ENCODE measurements at regions not wholly inside any gene's neighbourhood (a gene's known extent, or its start where the extent isn't known, plus 50 kb on each side); places are given as distances from the start of the nearest gene placed in this dataset.

- TF ChIP-seq, protein P1, sequence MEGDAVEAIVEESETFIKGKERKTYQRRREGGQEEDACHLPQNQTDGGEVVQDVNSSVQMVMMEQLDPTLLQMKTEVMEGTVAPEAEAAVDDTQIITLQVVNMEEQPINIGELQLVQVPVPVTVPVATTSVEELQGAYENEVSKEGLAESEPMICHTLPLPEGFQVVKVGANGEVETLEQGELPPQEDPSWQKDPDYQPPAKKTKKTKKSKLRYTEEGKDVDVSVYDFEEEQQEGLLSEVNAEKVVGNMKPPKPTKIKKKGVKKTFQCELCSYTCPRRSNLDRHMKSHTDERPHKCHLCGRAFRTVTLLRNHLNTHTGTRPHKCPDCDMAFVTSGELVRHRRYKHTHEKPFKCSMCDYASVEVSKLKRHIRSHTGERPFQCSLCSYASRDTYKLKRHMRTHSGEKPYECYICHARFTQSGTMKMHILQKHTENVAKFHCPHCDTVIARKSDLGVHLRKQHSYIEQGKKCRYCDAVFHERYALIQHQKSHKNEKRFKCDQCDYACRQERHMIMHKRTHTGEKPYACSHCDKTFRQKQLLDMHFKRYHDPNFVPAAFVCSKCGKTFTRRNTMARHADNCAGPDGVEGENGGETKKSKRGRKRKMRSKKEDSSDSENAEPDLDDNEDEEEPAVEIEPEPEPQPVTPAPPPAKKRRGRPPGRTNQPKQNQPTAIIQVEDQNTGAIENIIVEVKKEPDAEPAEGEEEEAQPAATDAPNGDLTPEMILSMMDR (IDR thresholded peaks at IDR 0.05; ENCODE audit: low read depth, low read length) = no peak
- DNase-seq (ENCODE audit: extremely low read depth, low read depth) = no peak
These were observed 1500.0 kb downstream of the BRD1 start for GRCh38 chr22:48327721-48328120.

DNA sequence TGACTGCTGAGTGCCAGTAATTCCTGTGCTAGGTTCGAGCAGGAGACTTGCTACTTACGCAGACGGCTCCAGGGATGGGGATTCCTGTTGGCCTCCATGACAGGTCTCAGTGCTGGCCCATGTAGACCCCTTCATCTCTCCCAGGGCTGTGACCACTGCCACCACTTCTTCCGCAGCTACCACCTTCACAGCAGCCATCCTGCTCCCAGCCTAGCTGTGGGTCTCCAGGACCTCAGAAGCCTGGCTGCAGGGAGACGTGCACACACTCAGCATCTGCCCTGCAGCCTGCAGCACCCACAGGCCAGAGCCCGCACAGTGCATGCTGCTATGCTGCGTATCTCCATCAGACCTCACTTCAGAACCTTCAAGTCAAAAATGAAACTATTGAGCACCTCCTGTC is 1503.9 kb downstream of the BRD1 start:
- TF ChIP-seq, protein P1 (IDR thresholded peaks at IDR 0.05; ENCODE audit: low read depth, low read length) = no peak
- no peak for DNase-seq (ENCODE audit: extremely low read depth, low read depth)

DNA sequence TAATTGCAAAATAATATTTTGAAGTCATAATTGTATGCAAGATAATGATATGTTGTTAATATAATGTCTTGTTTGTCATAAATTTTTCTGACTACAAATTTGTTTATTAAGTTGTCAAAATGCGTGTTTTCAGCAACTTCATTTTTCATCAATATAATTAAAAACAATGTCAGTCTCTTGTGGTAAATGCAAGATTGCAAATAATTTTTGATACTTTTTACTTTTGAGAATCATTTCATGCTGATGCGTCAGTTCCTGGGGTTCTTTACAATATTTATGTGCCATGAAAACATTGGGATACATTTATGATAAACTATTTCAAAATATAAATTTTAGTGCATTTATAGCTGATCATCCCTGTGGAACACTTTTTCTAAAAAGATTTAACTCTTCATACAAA is 1504.8 kb downstream of the BRD1 start:
- DNase-seq (ENCODE audit: extremely low read depth, low read depth) = no peak
- TF ChIP-seq, protein P1 (IDR thresholded peaks at IDR 0.05; ENCODE audit: low read depth, low read length) = no peak

GRCh38 chr22:48321986-48322545 is 1505.6 kb downstream of the BRD1 start:
- DNase-seq (ENCODE audit: extremely low read depth, low read depth) = no peak
- TF ChIP-seq, protein P1 (IDR thresholded peaks at IDR 0.05; ENCODE audit: low read depth, low read length) = no peak

DNA sequence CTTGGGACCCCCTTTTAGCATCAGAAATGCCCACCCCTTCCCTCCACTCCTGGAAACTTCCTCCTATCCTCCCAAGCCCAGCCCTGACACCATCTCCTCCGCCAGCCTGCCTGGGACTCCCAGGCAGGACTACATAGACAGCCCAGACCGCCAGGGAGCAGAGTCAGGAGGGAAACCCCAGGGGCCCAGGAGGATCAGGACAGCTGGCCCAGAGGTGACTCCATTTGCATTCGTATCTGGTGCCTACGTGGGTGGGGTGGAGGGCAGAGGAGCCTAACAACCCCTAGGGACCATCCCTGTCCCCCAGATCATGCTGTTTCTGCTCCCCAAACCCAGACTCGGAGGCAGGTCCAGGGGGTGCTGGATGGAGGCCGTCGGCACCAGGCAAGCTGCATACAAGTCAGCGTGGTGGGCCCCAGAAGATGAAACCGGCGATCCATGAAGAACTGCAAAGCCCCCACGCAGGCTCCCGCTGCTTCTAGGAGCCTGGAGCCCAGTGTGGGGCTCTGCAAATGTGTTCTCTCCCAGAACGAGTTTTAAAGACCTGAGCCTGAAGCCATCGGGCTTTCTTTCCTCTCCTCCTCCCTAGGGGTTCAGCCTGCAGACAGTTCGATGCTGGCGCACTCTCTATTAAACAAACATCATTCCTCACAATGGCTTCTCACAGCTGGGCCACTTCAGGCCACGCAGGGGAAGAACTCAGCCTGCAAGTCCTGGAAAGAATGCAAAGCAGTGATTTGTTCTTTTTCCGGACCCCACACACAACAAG is 1506.8 kb downstream of the BRD1 start:
- no peak for DNase-seq (ENCODE audit: extremely low read depth, low read depth)
- TF ChIP-seq, protein P1 (IDR thresholded peaks at IDR 0.05; ENCODE audit: low read depth, low read length) = no peak

- DNase-seq (ENCODE audit: extremely low read depth, low read depth) = no peak
- TF ChIP-seq, protein P1 (IDR thresholded peaks at IDR 0.05; ENCODE audit: low read depth, low read length) = no peak
These were observed 1507.5 kb downstream of the BRD1 start for GRCh38 chr22:48320048-48320682.
